ENCODE measurements at regions not wholly inside any gene's neighbourhood (a gene's known extent, or its start where the extent isn't known, plus 50 kb on each side); places are given as distances from the start of the nearest gene placed in this dataset.

DNA sequence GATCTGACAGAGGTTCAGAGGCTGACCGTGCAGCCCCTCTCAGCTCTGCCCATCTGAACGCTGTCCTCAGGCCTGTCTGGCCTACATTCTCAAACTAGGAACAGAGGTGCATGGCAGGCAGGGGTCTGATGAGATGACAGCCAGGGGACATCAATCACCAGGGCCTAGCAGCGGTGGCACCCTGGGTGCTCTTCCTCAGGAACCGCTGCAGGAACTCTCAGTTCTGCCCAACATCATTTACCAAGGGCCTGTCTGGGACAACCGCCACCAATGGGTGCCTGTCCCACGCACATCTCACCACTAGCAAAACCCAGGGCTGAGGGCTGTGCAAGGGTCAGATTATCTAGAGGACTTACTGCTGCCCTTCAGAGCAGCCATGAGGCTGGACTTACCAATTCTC, 245.7 kb downstream of the TOMM20 start (continued):
- TF ChIP-seq, protein P1, sequence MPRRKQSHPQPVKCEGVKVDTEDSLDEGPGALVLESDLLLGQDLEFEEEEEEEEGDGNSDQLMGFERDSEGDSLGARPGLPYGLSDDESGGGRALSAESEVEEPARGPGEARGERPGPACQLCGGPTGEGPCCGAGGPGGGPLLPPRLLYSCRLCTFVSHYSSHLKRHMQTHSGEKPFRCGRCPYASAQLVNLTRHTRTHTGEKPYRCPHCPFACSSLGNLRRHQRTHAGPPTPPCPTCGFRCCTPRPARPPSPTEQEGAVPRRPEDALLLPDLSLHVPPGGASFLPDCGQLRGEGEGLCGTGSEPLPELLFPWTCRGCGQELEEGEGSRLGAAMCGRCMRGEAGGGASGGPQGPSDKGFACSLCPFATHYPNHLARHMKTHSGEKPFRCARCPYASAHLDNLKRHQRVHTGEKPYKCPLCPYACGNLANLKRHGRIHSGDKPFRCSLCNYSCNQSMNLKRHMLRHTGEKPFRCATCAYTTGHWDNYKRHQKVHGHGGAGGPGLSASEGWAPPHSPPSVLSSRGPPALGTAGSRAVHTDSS (tag by site-specific recombination; IDR thresholded peaks at IDR 0.05), result no peak
- no peak for TF ChIP-seq ZSCAN23 (tag by site-specific recombination; IDR thresholded peaks at IDR 0.05)
- TF ChIP-seq, protein P2, sequence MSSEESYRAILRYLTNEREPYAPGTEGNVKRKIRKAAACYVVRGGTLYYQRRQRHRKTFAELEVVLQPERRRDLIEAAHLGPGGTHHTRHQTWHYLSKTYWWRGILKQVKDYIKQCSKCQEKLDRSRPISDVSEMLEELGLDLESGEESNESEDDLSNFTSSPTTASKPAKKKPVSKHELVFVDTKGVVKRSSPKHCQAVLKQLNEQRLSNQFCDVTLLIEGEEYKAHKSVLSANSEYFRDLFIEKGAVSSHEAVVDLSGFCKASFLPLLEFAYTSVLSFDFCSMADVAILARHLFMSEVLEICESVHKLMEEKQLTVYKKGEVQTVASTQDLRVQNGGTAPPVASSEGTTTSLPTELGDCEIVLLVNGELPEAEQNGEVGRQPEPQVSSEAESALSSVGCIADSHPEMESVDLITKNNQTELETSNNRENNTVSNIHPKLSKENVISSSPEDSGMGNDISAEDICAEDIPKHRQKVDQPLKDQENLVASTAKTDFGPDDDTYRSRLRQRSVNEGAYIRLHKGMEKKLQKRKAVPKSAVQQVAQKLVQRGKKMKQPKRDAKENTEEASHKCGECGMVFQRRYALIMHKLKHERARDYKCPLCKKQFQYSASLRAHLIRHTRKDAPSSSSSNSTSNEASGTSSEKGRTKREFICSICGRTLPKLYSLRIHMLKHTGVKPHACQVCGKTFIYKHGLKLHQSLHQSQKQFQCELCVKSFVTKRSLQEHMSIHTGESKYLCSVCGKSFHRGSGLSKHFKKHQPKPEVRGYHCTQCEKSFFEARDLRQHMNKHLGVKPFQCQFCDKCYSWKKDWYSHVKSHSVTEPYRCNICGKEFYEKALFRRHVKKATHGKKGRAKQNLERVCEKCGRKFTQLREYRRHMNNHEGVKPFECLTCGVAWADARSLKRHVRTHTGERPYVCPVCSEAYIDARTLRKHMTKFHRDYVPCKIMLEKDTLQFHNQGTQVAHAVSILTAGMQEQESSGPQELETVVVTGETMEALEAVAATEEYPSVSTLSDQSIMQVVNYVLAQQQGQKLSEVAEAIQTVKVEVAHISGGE (tag by site-specific recombination; conservative IDR thresholded peaks at IDR 0.05; ENCODE audit: low read depth), result no peak
- TF ChIP-seq, protein P3, sequence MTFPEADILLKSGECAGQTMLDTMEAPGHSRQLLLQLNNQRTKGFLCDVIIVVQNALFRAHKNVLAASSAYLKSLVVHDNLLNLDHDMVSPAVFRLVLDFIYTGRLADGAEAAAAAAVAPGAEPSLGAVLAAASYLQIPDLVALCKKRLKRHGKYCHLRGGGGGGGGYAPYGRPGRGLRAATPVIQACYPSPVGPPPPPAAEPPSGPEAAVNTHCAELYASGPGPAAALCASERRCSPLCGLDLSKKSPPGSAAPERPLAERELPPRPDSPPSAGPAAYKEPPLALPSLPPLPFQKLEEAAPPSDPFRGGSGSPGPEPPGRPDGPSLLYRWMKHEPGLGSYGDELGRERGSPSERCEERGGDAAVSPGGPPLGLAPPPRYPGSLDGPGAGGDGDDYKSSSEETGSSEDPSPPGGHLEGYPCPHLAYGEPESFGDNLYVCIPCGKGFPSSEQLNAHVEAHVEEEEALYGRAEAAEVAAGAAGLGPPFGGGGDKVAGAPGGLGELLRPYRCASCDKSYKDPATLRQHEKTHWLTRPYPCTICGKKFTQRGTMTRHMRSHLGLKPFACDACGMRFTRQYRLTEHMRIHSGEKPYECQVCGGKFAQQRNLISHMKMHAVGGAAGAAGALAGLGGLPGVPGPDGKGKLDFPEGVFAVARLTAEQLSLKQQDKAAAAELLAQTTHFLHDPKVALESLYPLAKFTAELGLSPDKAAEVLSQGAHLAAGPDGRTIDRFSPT (tag by site-specific recombination; IDR thresholded peaks at IDR 0.05), result no peak

DNA sequence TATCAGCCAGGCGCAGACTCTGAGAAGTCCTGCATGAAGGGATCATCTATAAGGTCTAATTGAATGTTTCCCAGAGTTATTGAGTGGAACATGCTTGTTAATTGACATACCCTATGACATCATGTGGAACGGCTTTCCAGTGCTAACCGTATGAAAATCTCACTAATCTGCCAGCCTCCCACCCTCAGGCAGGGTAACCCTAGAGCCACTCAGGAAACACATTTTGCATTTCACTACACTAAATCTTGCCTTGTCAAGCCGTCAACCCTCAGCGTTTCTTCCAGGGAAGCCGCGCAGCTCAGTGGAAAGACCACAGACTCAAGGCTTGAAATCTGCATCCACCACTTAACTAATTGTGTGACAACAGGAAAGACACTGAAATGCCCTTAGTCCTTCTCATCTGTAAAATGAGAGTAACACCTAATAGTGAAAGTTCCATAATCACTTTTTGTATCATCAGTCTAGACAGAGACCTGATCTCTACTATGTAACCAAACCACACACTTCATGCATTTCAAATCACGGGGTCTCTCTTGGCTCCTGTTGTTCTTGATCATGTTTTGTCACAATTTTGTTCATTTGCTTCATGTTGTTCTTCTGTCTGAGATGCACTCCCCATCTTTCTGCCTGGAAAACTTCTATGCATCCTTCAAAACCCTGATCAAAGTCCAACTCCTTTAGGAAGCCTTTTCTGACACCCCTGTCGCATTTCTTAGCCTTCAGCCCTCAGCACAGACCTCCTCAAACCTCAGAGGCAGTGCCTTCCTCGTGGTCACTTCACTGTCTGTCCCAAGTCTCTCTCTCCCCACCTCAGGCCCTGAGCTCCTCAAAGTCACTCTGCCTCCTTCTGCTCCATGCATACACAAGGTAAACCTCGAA, 246.5 kb downstream of the TOMM20 start:
- H3K27ac ChIP-seq (ENCODE audit: extremely low read depth, low read depth, low read length), result no peak overlapping the region
- POLR2A ChIA-PET, result no interaction called here
- no peaks in the 10 kb centered on the region for H3K36me3 ChIP-seq (ENCODE audit: control insufficient read depth in 2 of 2, insufficient read depth in 1 of 2, low read length in 2 of 2)
- TF ChIP-seq ZBTB17 (tag by site-specific recombination; IDR thresholded peaks at IDR 0.05) (peak; percentile 67), ZBTB48 (tag by site-specific recombination; IDR thresholded peaks at IDR 0.05) (peak; percentile 37; the same call in 1 of the 2 replicates), ZNF670 (tag by site-specific recombination; IDR thresholded peaks at IDR 0.05; ENCODE audit: low read depth) (no peak), ZBTB21 (tag by site-specific recombination; IDR thresholded peaks at IDR 0.05) (peak; percentile 32; the same call in 1 of the 2 replicates), ZNF202 (tag by site-specific recombination; IDR thresholded peaks at IDR 0.05; ENCODE audit: borderline replicate concordance) (no peak), ZFP3 (tag by site-specific recombination; IDR thresholded peaks at IDR 0.05; ENCODE audit: low read depth) (peak; percentile 97), ZNF561 (tag by site-specific recombination; IDR thresholded peaks at IDR 0.05; ENCODE audit: borderline replicate concordance) (no peak)
- TF ChIP-seq, protein P4, sequence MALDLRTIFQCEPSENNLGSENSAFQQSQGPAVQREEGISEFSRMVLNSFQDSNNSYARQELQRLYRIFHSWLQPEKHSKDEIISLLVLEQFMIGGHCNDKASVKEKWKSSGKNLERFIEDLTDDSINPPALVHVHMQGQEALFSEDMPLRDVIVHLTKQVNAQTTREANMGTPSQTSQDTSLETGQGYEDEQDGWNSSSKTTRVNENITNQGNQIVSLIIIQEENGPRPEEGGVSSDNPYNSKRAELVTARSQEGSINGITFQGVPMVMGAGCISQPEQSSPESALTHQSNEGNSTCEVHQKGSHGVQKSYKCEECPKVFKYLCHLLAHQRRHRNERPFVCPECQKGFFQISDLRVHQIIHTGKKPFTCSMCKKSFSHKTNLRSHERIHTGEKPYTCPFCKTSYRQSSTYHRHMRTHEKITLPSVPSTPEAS (tag by site-specific recombination; IDR thresholded peaks at IDR 0.05), result no peak
- TF ChIP-seq, protein P5, sequence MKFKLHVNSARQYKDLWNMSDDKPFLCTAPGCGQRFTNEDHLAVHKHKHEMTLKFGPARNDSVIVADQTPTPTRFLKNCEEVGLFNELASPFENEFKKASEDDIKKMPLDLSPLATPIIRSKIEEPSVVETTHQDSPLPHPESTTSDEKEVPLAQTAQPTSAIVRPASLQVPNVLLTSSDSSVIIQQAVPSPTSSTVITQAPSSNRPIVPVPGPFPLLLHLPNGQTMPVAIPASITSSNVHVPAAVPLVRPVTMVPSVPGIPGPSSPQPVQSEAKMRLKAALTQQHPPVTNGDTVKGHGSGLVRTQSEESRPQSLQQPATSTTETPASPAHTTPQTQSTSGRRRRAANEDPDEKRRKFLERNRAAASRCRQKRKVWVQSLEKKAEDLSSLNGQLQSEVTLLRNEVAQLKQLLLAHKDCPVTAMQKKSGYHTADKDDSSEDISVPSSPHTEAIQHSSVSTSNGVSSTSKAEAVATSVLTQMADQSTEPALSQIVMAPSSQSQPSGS (tag by site-specific recombination; IDR thresholded peaks at IDR 0.05; ENCODE audit: low read depth), result peak; percentile 75; the same call in 1 of the 2 replicates
- TF ChIP-seq, protein P6, sequence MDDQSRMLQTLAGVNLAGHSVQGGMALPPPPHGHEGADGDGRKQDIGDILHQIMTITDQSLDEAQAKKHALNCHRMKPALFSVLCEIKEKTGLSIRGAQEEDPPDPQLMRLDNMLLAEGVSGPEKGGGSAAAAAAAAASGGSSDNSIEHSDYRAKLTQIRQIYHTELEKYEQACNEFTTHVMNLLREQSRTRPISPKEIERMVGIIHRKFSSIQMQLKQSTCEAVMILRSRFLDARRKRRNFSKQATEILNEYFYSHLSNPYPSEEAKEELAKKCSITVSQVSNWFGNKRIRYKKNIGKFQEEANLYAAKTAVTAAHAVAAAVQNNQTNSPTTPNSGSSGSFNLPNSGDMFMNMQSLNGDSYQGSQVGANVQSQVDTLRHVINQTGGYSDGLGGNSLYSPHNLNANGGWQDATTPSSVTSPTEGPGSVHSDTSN (CRISPR knock-in tag; IDR thresholded peaks at IDR 0.05), result no peak
- no peak overlapping the region for H3K4me3 ChIP-seq (ENCODE audit: low read depth, low read length)
- CTCF ChIA-PET, result interaction anchor here (0.7 to 1.8 kb wide), 3 partner anchors 202 to 366 kb away, joined by 3 to 6 read pairs (median 3); no protein-coding TSS in a partner anchor
- H3K4me1 ChIP-seq (ENCODE audit: control insufficient read depth, insufficient read depth, low read length), result no peaks in the 10 kb centered on the region
- H3K9me3 ChIP-seq (ENCODE audit: control insufficient read depth, insufficient read depth, low read depth, low read length), result no peaks in the 10 kb centered on the region

Data from HEK293 (cell line).